HepG2 (cell line): ENCODE measurements at regions not wholly inside any gene's neighbourhood (a gene's known extent, or its start where the extent isn't known, plus 50 kb on each side); places are given as distances from the start of the nearest gene placed in this dataset.

Experiments used
- ATAC-seq: fragments of 200-7000 bp; cut with Tn5 transposase; 3 replicates; pipeline ENCODE4 v1.9.1; 2020; ENCODE audit warnings: mild to moderate bottlenecking, moderate library complexity
- BruUV-seq: library from RNA; stranded (reverse); fragments of 400-500 nt; replicated peaks from 2 replicates; lab custom pipeline; 2021; lab: Mats Ljungman, UMichigan
- CTCF ChIA-PET: fragments of 300-600 bp; formaldehyde crosslinking; extraction: SDS; loops from one replicate; lab custom pipeline; 2021; ENCODE audit warnings: low total read pairs, inconsistent platforms, low intra/inter-chr PET ratio; lab: Yijun Ruan, JAX
- POLR2A ChIA-PET: fragments of 350-600 bp; sonication (Branson Sonifier 250); formaldehyde crosslinking; loops from one replicate; lab custom pipeline; 2020; ENCODE audit warnings: antibody characterized with exemption, inconsistent platforms; lab: Yijun Ruan, JAX
- DNase-seq: peaks from one replicate; pipeline ENCODE4 v3.0.0-alpha.2; 2015; ENCODE audit warnings: low spot score
- FAIRE-seq: peaks from 3 replicates; lab custom pipeline; 2011; peaks lifted over from hg19 to GRCh38; lab: Jason Lieb, UNC
- H2AFZ ChIP-seq: one replicate; pipeline ENCODE4 v1.6.1; 2011; ENCODE audit warnings: low read length, inconsistent platforms
- H3K27ac ChIP-seq: fragments of 300-600 bp; 3 replicates; pipeline ENCODE4 v1.8.0; 2011; ENCODE audit warnings: mixed run types, mild to moderate bottlenecking, mixed read lengths, low read length, inconsistent platforms; ENCODE audit not compliant: insufficient read depth; ENCODE audit errors: extremely low read length
- H3K27me3 ChIP-seq, 2 experiments: fragments of 200-600 bp in 1 of 2; 2 replicates in 1 of 2; 3 replicates in 1 of 2; pipeline versions ENCODE4 v1.6.0 to v1.8.0; 2011; ENCODE audit warnings: low read length in 2 of 2, mild to moderate bottlenecking in 2 of 2, moderate library complexity in 2 of 2, inconsistent platforms in 1 of 2; ENCODE audit not compliant: insufficient read depth in 2 of 2, control insufficient read depth in 1 of 2
- H3K36me3 ChIP-seq, 2 experiments: fragments of 200-600 bp in 1 of 2; replicated peaks in 1 of 2; 2 replicates in 1 of 2; 3 replicates in 1 of 2; pipeline versions ENCODE4 v1.5.1 to v1.8.0; 2011; ENCODE audit warnings: low read length in 2 of 2, inconsistent platforms in 1 of 2; ENCODE audit not compliant: insufficient read depth in 2 of 2, control insufficient read depth in 1 of 2
- H3K4me1 ChIP-seq: 2 replicates; pipeline ENCODE4 v1.5.1; 2012; ENCODE audit warnings: low read length, inconsistent platforms; ENCODE audit not compliant: insufficient read depth
- H3K4me2 ChIP-seq: 2 replicates; pipeline ENCODE4 v1.6.0; 2011; ENCODE audit warnings: low read depth, low read length, inconsistent platforms
- H3K4me3 ChIP-seq, 3 experiments: fragments of 200-600 bp in 1 of 3; sonication (generic), shearing (Covaris generic) in 1 of 3; replicated peaks in 1 of 3; 2 replicates each; pipeline ENCODE4 v1.5.1; 2011 to 2016; ENCODE audit warnings: low read length in 3 of 3, inconsistent platforms in 2 of 3, low read depth in 2 of 3, mild to moderate bottlenecking in 2 of 3, control low read depth in 1 of 3, mixed read lengths in 1 of 3; ENCODE audit not compliant: insufficient read depth in 1 of 3
- H3K79me2 ChIP-seq: one replicate; pipeline ENCODE4 v1.6.1; 2011; ENCODE audit warnings: low read length, inconsistent platforms; ENCODE audit not compliant: insufficient read depth
- H3K9ac ChIP-seq: 2 replicates; pipeline ENCODE4 v1.6.0; 2011; ENCODE audit warnings: mild to moderate bottlenecking, low read depth, low read length, inconsistent platforms; ENCODE audit not compliant: insufficient read depth
- H3K9me3 ChIP-seq: 2 replicates; pipeline ENCODE4 v1.5.1; 2012; ENCODE audit warnings: mild to moderate bottlenecking, low read length
- H4K20me1 ChIP-seq: 2 replicates; pipeline ENCODE4 v1.6.0; 2011; ENCODE audit warnings: inconsistent platforms, mild to moderate bottlenecking, low read length, moderate library complexity; ENCODE audit not compliant: insufficient read depth
- HNF4A ChIP-seq: sonication (generic); formaldehyde crosslinking; IDR thresholded peaks from 2 replicates; pipeline ENCODE4 v1.4.0; 2020; ENCODE audit warnings: missing genetic modification reagents
- TEAD3 ChIP-seq: optimal IDR thresholded peaks from 2 replicates; pipeline ENCODE3; 2016; ENCODE audit warnings: borderline replicate concordance
- WGBS: methylation state at CpG from one replicate; pipeline ENCODE4 v1.1.6; 2017; ENCODE audit warnings: low lambda C conversion rate; 5-methylcytosine and 5-hydroxymethylcytosine counted together
- in situ Hi-C: cut with HindIII; loops from 2 replicates; pipeline ENCODE4 v1.10.0; 2017; ENCODE audit warnings: low pct_unique_long_range_greater_than_20kb; ENCODE audit not compliant: extremely low pct_ligation_motif_present
- intact Hi-C: fragments of 100-400 bp; cut with micrococcal nuclease; formaldehyde crosslinking; loops from one replicate; pipeline ENCODE4 v1.10.0; 2022; ENCODE audit not compliant: unreplicated experiment
- TF ChIP-seq, protein P1 (sequence below): sonication (generic); formaldehyde crosslinking; IDR thresholded peaks from 2 replicates; pipeline ENCODE4 v1.4.0; 2020; ENCODE audit warnings: missing genetic modification reagents

DNA sequence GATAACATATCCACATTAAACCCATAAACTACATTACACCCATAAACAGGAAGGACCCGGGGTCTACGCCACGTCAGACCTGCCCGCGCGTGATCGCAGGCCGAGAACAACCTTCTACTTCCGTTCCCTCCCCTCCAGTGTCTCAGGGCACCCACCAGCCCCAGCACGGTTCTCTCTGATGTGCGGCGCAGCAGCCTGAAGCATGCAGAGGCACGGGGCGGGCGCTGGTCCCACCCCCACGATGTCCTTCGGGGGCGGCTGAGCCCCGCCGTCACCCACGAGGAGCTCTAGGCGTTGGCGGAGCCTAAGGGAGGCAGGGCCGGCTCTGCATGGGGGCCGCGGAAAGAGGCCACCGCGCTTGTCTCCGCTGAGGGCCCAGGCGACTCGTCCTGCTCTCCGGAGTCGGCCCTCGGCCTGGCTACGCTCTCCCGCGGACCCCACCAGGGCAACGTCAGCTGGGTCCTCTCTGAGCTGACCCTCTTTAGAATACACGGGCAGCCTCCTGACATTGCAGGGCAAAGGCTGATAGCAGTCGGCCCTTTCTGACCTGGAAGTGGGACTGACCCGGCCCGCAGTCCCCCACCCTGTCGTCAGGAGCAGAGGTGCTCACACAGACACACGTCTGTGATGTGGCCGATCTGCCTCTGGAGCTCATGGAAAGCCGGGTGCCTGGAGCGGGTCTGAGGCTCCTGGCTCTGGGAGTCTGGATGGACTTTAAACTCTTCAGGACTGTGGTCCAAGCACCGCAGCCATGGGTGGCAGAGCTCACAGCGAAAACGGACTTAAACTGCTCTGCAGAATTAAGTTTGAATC is 65.6 kb upstream of the ADGRA1 start:
- TF ChIP-seq TEAD3 (no peak), HNF4A (CRISPR knock-in tag) (peak; percentile 64)
- TF ChIP-seq, protein P1, sequence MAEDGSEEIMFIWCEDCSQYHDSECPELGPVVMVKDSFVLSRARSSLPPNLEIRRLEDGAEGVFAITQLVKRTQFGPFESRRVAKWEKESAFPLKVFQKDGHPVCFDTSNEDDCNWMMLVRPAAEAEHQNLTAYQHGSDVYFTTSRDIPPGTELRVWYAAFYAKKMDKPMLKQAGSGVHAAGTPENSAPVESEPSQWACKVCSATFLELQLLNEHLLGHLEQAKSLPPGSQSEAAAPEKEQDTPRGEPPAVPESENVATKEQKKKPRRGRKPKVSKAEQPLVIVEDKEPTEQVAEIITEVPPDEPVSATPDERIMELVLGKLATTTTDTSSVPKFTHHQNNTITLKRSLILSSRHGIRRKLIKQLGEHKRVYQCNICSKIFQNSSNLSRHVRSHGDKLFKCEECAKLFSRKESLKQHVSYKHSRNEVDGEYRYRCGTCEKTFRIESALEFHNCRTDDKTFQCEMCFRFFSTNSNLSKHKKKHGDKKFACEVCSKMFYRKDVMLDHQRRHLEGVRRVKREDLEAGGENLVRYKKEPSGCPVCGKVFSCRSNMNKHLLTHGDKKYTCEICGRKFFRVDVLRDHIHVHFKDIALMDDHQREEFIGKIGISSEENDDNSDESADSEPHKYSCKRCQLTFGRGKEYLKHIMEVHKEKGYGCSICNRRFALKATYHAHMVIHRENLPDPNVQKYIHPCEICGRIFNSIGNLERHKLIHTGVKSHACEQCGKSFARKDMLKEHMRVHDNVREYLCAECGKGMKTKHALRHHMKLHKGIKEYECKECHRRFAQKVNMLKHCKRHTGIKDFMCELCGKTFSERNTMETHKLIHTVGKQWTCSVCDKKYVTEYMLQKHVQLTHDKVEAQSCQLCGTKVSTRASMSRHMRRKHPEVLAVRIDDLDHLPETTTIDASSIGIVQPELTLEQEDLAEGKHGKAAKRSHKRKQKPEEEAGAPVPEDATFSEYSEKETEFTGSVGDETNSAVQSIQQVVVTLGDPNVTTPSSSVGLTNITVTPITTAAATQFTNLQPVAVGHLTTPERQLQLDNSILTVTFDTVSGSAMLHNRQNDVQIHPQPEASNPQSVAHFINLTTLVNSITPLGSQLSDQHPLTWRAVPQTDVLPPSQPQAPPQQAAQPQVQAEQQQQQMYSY, result peak; percentile 54; the same call in 1 of the 2 replicates
- no peak overlapping the region for H3K9ac ChIP-seq
- peaks cover 9% of the 10 kb centered on the region; the same call in 1 of the 2 replicates for H3K4me1 ChIP-seq
- DNase-seq (no peak), FAIRE-seq (peak; percentile 12), ATAC-seq (peak; percentile 76)
- no peaks in the 10 kb centered on the region for H4K20me1 ChIP-seq
- peak overlapping the region in 1 of 3 experiments; percentile 32; a peak in 1 of 6 replicates for H3K4me3 ChIP-seq
- ChIA-PET CTCF (no interaction called here), POLR2A (no interaction called here)
- peak overlapping the region; percentile 61 for H3K4me2 ChIP-seq
- peaks cover 6 to 59% of the 10 kb centered on the region in 2 experiments; a peak in 4 of 5 replicates for H3K27me3 ChIP-seq
- in situ Hi-C loops (no loop called here), intact Hi-C loops (no loop called here)
- no peaks in the 10 kb centered on the region for H3K36me3 ChIP-seq
- 53% methylated on average over 36 of the region's 50 CpGs for WGBS
- no peaks in the 10 kb centered on the region for H3K9me3 ChIP-seq
- no TSS peak for BruUV-seq
- H3K27ac ChIP-seq, result no peak overlapping the region
- H2AFZ ChIP-seq, result no peak overlapping the region
- no peaks in the 10 kb centered on the region for H3K79me2 ChIP-seq
